ENCODE measurements at regions not wholly inside any gene's neighbourhood (a gene's known extent, or its start where the extent isn't known, plus 50 kb on each side); places are given as distances from the start of the nearest gene placed in this dataset.

- H3K4me2 ChIP-seq (ENCODE audit: extremely low read depth, insufficient read depth, low read length) = no peak overlapping the region
- no peaks in the 10 kb centered on the region for H3K4me1 ChIP-seq (ENCODE audit: control insufficient read depth, extremely low read depth, insufficient read depth, low read length)
- H3K9me3 ChIP-seq (ENCODE audit: control insufficient read depth, insufficient read depth, low read depth, low read length) = no peaks in the 10 kb centered on the region
- no peak overlapping the region for H3K4me3 ChIP-seq (replicated peaks in 1 of 4; ENCODE audit: control extremely low read depth in 1 of 4, insufficient read depth in 1 of 4, low read depth in 3 of 4, low read length in 4 of 4)
- peak in 1 of 2 donors; percentile 45 for DNase-seq (ENCODE audit: low read depth in 2 of 2)
- H3K79me2 ChIP-seq (ENCODE audit: control insufficient read depth, insufficient read depth, low read length) = no peaks in the 10 kb centered on the region
- H3K36me3 ChIP-seq (ENCODE audit: control insufficient read depth, insufficient read depth, low read length) = no peaks in the 10 kb centered on the region
- H3K27me3 ChIP-seq (ENCODE audit: control insufficient read depth, insufficient read depth, low read length) = no peaks in the 10 kb centered on the region
- no peak overlapping the region for H3K27ac ChIP-seq (ENCODE audit: insufficient read depth, low read length)
- H2AFZ ChIP-seq (ENCODE audit: low read length) = no peak overlapping the region
- H4K20me1 ChIP-seq (ENCODE audit: control insufficient read depth, extremely low read depth, insufficient read depth, low read length) = no peaks in the 10 kb centered on the region
- TF ChIP-seq CTCF (conservative IDR thresholded peaks at IDR 0.05 in 1 of 2, IDR thresholded peaks at IDR 0.05 in 1 of 2; ENCODE audit: low read depth in 1 of 2, low read length in 2 of 2) (no peak), EZH2 (IDR thresholded peaks at IDR 0.05; ENCODE audit: low read length, missing control alignments) (no peak)
- H3K9ac ChIP-seq (ENCODE audit: insufficient read depth, low read length) = no peak overlapping the region
These were observed 129.3 kb upstream of the UST start for GRCh38 chr6:148617530-148617929.

- H3K4me2 ChIP-seq (ENCODE audit: extremely low read depth, insufficient read depth, low read length) = no peak overlapping the region
- no peak overlapping the region for H3K4me3 ChIP-seq (replicated peaks in 1 of 4; ENCODE audit: control extremely low read depth in 1 of 4, insufficient read depth in 1 of 4, low read depth in 3 of 4, low read length in 4 of 4)
- no peaks in the 10 kb centered on the region for H4K20me1 ChIP-seq (ENCODE audit: control insufficient read depth, extremely low read depth, insufficient read depth, low read length)
- H3K27ac ChIP-seq (ENCODE audit: insufficient read depth, low read length) = no peak overlapping the region
- no peak overlapping the region for H3K9ac ChIP-seq (ENCODE audit: insufficient read depth, low read length)
- H3K4me1 ChIP-seq (ENCODE audit: control insufficient read depth, extremely low read depth, insufficient read depth, low read length) = no peaks in the 10 kb centered on the region
- TF ChIP-seq CTCF (conservative IDR thresholded peaks at IDR 0.05 in 1 of 2, IDR thresholded peaks at IDR 0.05 in 1 of 2; ENCODE audit: low read depth in 1 of 2, low read length in 2 of 2) (no peak), EZH2 (IDR thresholded peaks at IDR 0.05; ENCODE audit: low read length, missing control alignments) (no peak)
- no peak overlapping the region for H2AFZ ChIP-seq (ENCODE audit: low read length)
- no peaks in the 10 kb centered on the region for H3K9me3 ChIP-seq (ENCODE audit: control insufficient read depth, insufficient read depth, low read depth, low read length)
- H3K36me3 ChIP-seq (ENCODE audit: control insufficient read depth, insufficient read depth, low read length) = no peaks in the 10 kb centered on the region
- H3K27me3 ChIP-seq (ENCODE audit: control insufficient read depth, insufficient read depth, low read length) = no peaks in the 10 kb centered on the region
- H3K79me2 ChIP-seq (ENCODE audit: control insufficient read depth, insufficient read depth, low read length) = no peaks in the 10 kb centered on the region
- DNase-seq (ENCODE audit: low read depth in 2 of 2) = no peak
These were observed 126.9 kb upstream of the UST start for GRCh38 chr6:148619891-148620290.

GRCh38 chr6:148620579-148621298, 126.1 kb upstream of the UST start:
- H4K20me1 ChIP-seq (ENCODE audit: control insufficient read depth, extremely low read depth, insufficient read depth, low read length) = no peaks in the 10 kb centered on the region
- H3K27me3 ChIP-seq (ENCODE audit: control insufficient read depth, insufficient read depth, low read length) = no peaks in the 10 kb centered on the region
- no peak overlapping the region for H3K4me2 ChIP-seq (ENCODE audit: extremely low read depth, insufficient read depth, low read length)
- DNase-seq (ENCODE audit: low read depth in 2 of 2) = no peak
- H3K79me2 ChIP-seq (ENCODE audit: control insufficient read depth, insufficient read depth, low read length) = no peaks in the 10 kb centered on the region
- no peak overlapping the region for H3K27ac ChIP-seq (ENCODE audit: insufficient read depth, low read length)
- TF ChIP-seq CTCF (conservative IDR thresholded peaks at IDR 0.05 in 1 of 2, IDR thresholded peaks at IDR 0.05 in 1 of 2; ENCODE audit: low read depth in 1 of 2, low read length in 2 of 2) = no peak
- H3K36me3 ChIP-seq (ENCODE audit: control insufficient read depth, insufficient read depth, low read length) = no peaks in the 10 kb centered on the region
- H3K9ac ChIP-seq (ENCODE audit: insufficient read depth, low read length) = no peak overlapping the region
- H2AFZ ChIP-seq (ENCODE audit: low read length) = no peak overlapping the region
- no peaks in the 10 kb centered on the region for H3K9me3 ChIP-seq (ENCODE audit: control insufficient read depth, insufficient read depth, low read depth, low read length)
- H3K4me3 ChIP-seq (replicated peaks in 1 of 4; ENCODE audit: control extremely low read depth in 1 of 4, insufficient read depth in 1 of 4, low read depth in 3 of 4, low read length in 4 of 4) = no peak overlapping the region
- no peaks in the 10 kb centered on the region for H3K4me1 ChIP-seq (ENCODE audit: control insufficient read depth, extremely low read depth, insufficient read depth, low read length)
